T-helper 2 cell (primary cell): ENCODE measurements at regions not wholly inside any gene's neighbourhood (a gene's known extent, or its start where the extent isn't known, plus 50 kb on each side); places are given as distances from the start of the nearest gene placed in this dataset.
"Not testable (repeated sequence)": the region's sequence is repeated elsewhere in the genome, so short reads cannot be mapped to it uniquely, and the experiment has no call there.

Experiments
- DNase-seq, 5 experiments: peaks; one replicate each; pipeline versions ENCODE4 v3.0.0 to v3.0.0-alpha.2; 2012 to 2022

DNA sequence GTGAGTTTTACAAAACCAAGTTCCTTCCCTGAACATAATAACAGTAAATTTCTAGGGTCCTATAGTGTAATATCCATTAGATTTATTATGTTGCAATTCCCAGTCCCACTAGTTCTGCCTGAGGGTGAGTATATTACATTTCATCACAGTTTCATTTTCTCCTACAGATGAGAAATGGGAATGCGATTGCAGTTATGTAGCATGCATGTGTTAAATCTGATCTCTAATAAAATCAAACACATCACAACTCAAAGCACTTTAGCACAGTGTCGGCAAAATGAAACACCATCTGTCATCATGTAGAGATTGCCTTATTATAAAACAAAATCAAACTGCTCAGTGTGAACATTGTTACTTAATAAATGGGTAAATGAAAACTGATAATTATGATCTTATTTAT lies 180.5 kb upstream of the TOX3 start:
- DNase-seq = no peak

DNA sequence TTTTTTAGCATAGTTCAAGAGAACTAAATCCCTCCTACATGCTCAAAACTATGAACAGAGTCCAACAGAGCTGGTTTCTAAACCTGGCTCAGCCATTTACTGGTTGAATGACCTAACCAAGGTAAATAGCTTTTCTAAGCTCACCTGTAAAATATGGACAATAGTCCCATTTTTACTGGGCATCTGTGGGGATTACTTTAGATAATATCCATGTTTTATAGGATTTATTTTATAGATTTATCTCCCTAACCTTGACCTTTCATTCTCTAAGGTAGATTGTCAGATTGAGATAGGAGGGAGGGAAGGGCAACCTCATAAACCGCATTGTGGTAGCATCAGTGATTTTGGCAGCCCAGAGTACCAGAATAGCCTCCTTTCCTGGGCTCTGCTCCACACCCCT lies 178.5 kb upstream of the TOX3 start:
- no peak for DNase-seq

- no peak for DNase-seq
Observed at GRCh38 chr16:52725043-52725442, 178.1 kb upstream of the TOX3 start.

- DNase-seq = no peak
Observed at GRCh38 chr16:52721331-52721730, 174.4 kb upstream of the TOX3 start.

DNA sequence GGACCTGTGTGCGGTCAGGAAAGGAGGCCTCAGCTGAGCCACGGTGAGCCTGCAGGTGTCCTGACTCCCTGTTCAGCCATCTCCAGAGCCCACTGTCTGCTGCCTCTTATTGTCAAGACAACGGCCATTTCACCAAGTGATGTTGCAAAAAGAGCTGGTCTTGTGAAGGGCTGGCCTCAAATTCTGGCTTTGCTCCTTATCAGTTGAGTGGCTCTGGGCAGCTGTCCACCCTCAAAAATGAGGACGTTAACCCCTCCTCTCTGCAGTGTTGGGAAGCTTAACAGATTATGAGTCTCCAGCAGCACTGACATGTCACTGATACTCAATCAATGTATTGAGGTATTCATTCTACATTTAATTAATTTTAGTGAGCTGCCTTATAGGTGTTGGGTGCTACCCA lies 171.1 kb upstream of the TOX3 start:
- DNase-seq = no peak

- DNase-seq = no peak
Observed at GRCh38 chr16:52713740-52714139, 166.8 kb upstream of the TOX3 start.

DNA sequence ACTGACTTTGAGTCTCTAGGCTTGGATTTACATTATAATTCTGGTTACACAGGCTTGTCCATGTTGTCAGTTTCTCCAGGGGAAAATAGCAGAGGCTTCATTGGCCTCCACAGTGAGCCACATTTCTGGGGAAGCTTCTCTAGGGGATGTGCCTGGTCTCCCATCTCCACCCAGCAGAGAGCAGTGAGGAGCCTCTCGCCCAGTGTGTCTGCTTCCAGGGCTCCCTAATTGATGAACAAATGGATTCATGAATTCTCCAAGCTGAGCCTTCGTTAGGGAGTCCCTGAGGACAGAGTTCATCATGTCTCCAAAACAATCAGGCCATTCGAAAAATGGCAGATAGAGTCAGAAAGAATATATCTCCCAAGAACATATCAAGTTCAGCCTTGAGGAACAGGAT lies 162.4 kb upstream of the TOX3 start:
- DNase-seq = no peak

DNA sequence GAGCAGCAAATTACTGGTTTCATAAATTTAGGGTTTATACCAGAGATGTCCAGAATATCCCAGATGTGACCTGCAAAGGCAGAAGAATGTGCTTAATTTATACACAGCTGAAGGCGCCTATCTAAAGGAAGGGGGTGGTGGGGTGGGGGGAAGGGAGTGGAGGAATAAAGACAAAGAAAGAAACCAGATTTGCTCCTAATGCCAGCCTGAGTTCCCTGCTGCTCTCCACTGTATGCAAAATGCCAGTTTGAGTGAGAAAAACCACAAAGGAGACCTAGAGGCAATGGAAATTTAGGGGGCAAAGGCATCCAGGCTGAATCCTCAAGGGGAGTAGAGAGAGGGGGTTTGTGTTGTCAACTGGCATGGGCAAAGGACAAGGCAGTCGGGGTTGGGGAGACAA lies 161.5 kb upstream of the TOX3 start:
- no peak for DNase-seq

DNA sequence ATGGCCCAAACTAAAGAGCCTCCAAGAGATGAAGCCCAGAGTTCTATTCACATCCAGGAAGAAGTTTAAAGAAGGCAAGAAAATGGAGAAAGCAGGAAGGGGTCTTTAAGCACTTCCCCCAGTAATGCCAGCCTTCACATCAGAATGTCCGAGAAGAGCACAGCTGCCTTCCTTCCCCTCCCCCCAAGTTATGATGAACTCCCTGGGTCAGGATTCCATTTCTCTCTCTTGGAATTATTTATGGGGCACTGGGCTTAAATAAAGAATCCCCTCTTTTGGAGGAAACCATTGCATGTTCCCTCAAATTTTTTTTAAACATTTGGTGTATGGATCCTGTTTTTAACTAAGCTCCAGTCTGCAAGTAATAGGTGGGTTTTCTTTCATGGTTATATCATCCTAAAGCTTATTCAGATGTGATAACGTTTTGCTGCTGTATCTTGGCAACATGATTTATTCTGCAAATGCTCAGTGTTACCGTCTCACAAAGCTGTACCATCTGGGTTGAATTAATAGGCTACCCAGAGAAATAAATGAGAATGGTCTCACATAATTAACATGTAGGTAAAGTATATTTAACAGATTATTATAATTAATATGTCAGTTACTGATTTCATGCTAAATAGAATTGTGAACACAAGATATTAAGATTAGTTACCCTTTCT lies 160.9 kb upstream of the TOX3 start:
- no peak for DNase-seq

- DNase-seq = no peak
Observed at GRCh38 chr16:52705122-52705521, 158.2 kb upstream of the TOX3 start.

- DNase-seq = no peak
Observed at GRCh38 chr16:52697971-52698370, 151.0 kb upstream of the TOX3 start.

- DNase-seq = no peak
Observed at GRCh38 chr16:52696126-52696525, 149.2 kb upstream of the TOX3 start.

DNA sequence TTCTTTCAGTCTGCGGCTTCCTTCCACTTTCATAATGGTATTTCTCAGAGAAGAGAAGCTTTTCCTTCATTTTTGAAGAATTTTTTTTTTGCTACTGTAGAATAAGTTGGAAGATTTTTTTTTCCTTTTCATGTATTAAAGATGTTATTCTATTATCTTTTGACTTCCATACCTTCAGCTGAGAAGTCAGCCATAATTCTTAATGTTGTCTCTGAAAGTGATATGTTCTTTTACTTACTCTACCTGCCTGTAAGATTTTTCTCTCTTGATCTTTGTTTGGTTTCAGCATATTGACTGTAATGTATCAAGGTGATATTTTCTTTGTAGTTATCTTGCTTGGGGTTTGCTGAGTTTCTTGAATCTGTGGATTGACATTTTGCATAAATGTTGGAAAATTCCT lies 143.5 kb upstream of the TOX3 start:
- DNase-seq = no peak

DNA sequence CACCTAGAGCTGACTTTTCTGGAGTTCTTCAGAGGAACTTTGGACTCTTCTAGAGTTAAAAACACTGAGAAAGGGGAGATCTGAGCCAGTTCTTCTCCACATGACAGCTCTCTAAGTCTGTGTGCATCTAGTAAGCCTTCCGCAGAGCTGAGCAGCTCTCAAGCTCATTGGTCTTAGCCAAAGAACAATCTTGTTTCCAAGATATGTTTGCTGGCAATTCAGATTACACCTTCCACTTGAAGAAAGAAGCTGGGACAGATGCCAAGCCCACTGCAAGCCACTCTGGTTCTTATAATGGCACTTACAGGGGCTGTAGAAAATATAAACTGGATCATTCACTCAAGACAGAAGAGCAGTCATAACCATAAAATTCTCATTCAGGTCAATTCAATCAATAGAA lies 134.1 kb upstream of the TOX3 start:
- DNase-seq = no peak

GRCh38 chr16:52677501-52677900 lies 130.6 kb upstream of the TOX3 start:
- DNase-seq = no peak

GRCh38 chr16:52676959-52677358 lies 130.0 kb upstream of the TOX3 start:
- no peak for DNase-seq

DNA sequence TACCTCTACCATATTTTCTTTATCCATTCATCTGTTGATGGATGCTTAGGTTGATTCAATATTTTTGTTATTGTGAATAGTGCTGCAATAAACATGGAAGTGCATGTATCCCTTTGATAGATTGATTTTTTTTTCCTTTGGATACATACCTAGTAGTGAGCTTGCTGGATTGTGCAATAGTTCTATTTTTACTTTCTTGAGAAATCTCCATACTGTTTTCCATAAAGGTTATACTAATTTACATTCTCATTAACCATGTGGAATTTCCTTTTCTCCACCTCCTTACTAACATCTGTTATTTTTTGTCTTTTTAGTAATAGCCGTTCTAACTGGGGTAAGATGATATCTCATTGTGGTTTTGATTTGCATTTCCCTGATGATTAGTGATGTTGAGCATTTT lies 124.6 kb upstream of the TOX3 start:
- DNase-seq = no peak

DNA sequence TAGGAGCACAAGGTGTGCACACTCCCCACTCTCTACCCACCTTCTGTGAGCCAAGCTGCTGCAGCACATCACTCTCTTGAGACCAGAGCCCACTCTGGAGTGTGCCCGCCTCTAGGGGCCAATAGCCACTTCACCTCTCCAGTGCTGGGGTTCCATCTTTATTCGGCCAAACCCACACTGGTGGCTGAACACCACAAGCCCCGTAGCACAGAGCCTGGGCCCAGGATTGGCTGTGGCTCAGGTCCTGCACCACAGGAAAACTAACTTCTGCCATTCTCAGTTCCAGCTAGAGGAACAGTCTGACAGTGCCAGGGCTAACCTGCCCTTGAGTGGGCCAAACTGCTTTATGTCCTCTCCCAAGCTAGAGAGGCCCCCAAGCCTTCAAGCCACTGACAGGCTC lies 111.0 kb upstream of the TOX3 start:
- no peak for DNase-seq

GRCh38 chr16:52655916-52656315 lies 109.0 kb upstream of the TOX3 start:
- not testable (repeated sequence) for DNase-seq

DNA sequence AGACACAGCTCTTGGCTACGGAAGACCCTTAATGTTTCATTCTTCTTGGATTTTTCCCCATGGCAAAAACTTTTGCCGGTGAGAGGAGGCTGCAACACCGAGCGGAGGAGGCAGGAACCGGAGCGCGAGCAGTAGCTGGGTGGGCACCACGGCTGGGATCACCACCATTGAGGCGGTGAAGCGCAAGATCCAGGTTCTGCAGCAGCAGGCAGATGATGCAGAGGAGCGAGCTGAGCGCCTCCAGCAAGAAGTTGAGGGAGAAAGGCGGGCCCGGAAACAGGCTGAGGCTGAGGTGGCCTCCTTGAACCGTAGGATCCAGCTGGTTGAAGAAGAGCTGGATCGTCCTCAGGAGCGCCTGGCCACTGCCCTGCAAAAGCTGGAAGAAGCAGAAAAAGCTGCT lies 108.2 kb upstream of the TOX3 start:
- not testable (repeated sequence) for DNase-seq

GRCh38 chr16:52652033-52652432 lies 105.1 kb upstream of the TOX3 start:
- no peak for DNase-seq

GRCh38 chr16:52650789-52651188 lies 103.8 kb upstream of the TOX3 start:
- DNase-seq = no peak

DNA sequence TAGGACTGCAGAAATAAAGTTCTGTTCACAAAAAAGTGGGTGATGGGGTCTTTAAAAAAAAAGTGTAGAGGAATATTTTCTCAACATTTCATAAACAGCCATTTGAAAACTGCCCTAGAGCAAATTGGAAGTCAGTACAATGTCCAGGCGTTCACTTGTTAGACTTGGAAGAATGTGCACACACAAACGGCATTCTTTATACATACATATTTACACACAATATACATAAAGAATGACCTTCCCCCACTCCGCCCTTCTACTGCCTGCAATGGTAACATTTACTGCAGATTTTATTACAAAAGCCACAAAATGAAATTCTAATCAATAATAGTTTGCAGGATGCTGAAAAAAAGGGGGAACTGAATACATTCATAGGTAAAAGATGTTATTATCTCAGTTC lies 103.4 kb upstream of the TOX3 start:
- DNase-seq = no peak

GRCh38 chr16:52649870-52650269 lies 102.9 kb upstream of the TOX3 start:
- DNase-seq = no peak

- DNase-seq = no peak
Observed at GRCh38 chr16:52647588-52647987, 100.6 kb upstream of the TOX3 start.

GRCh38 chr16:52643006-52643405 lies 96.1 kb upstream of the TOX3 start:
- DNase-seq = no peak
